ENCODE measurements at regions not wholly inside any gene's neighbourhood (a gene's known extent, or its start where the extent isn't known, plus 50 kb on each side); places are given as distances from the start of the nearest gene placed in this dataset.

- Histone ChIP-seq H3K4me1 (ENCODE audit: control insufficient read depth in 5 of 5, insufficient read depth in 5 of 5, low read length in 5 of 5) (peaks cover 0 to 16% (median 3%) of the 10 kb centered on the region in 5 donors), H3K9ac (ENCODE audit: low read length in 5 of 5) (no peak overlapping the region), H3K36me3 (ENCODE audit: control insufficient read depth in 5 of 5, insufficient read depth in 5 of 5, low read length in 5 of 5) (no peaks in the 10 kb centered on the region), H3K27me3 (ENCODE audit: control insufficient read depth in 5 of 5, insufficient read depth in 4 of 5, low read length in 5 of 5) (no peaks in the 10 kb centered on the region), H3K9me3 (ENCODE audit: control insufficient read depth in 5 of 5, low read length in 5 of 5) (no peaks in the 10 kb centered on the region), H3K4me3 (ENCODE audit: low read depth in 1 of 5, low read length in 5 of 5) (no peak overlapping the region), H3K27ac (ENCODE audit: low read depth, low read length) (no peak overlapping the region)
Measured at GRCh38 chr6:139858429-139858828, 484.0 kb upstream of the CITED2 start.

DNA sequence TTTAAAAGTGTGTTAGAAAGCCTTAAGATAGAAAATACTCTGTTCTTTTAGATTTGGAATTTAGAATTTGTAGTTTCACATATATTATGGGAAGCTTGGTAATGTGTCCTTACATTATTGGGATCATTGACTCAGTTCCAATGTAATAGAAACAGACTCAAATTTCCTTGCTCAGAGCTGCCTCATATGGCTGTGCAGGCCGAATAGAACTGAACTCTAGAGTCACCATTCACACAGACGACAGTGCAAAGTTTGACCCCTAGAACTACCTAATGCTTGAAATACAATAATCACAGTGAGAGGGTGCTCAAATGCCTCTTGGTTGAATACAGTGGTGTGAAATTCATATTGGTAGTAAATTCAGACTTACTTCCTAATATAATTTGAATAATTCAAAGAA is 482.7 kb upstream of the CITED2 start:
- peaks cover 0 to 20% (median 3%) of the 10 kb centered on the region in 5 donors for H3K4me1 ChIP-seq (ENCODE audit: control insufficient read depth in 5 of 5, insufficient read depth in 5 of 5, low read length in 5 of 5)
- H3K9me3 ChIP-seq (ENCODE audit: control insufficient read depth in 5 of 5, low read length in 5 of 5), result no peaks in the 10 kb centered on the region
- H3K27me3 ChIP-seq (ENCODE audit: control insufficient read depth in 5 of 5, insufficient read depth in 4 of 5, low read length in 5 of 5), result no peaks in the 10 kb centered on the region
- H3K36me3 ChIP-seq (ENCODE audit: control insufficient read depth in 5 of 5, insufficient read depth in 5 of 5, low read length in 5 of 5), result no peaks in the 10 kb centered on the region
- no peak overlapping the region for H3K9ac ChIP-seq (ENCODE audit: low read length in 5 of 5)
- no peak overlapping the region for H3K27ac ChIP-seq (ENCODE audit: low read depth, low read length)
- H3K4me3 ChIP-seq (ENCODE audit: low read depth in 1 of 5, low read length in 5 of 5), result no peak overlapping the region

- Histone ChIP-seq H3K4me1 (ENCODE audit: control insufficient read depth in 5 of 5, insufficient read depth in 5 of 5, low read length in 5 of 5) (peaks cover 0 to 20% (median 3%) of the 10 kb centered on the region in 5 donors), H3K36me3 (ENCODE audit: control insufficient read depth in 5 of 5, insufficient read depth in 5 of 5, low read length in 5 of 5) (no peaks in the 10 kb centered on the region), H3K9ac (ENCODE audit: low read length in 5 of 5) (no peak overlapping the region), H3K27me3 (ENCODE audit: control insufficient read depth in 5 of 5, insufficient read depth in 4 of 5, low read length in 5 of 5) (no peaks in the 10 kb centered on the region), H3K27ac (ENCODE audit: low read depth, low read length) (no peak overlapping the region), H3K4me3 (ENCODE audit: low read depth in 1 of 5, low read length in 5 of 5) (no peak overlapping the region), H3K9me3 (ENCODE audit: control insufficient read depth in 5 of 5, low read length in 5 of 5) (no peaks in the 10 kb centered on the region)
Measured at GRCh38 chr6:139856562-139856961, 482.1 kb upstream of the CITED2 start.

GRCh38 chr6:139855671-139856311 is 481.3 kb upstream of the CITED2 start:
- Histone ChIP-seq H3K36me3 (ENCODE audit: control insufficient read depth in 5 of 5, insufficient read depth in 5 of 5, low read length in 5 of 5) (no peaks in the 10 kb centered on the region), H3K9ac (ENCODE audit: low read length in 5 of 5) (no peak overlapping the region), H3K9me3 (ENCODE audit: control insufficient read depth in 5 of 5, low read length in 5 of 5) (peaks cover 0 to 2% (median 0%) of the 10 kb centered on the region in 5 donors), H3K27ac (ENCODE audit: low read depth, low read length) (no peak overlapping the region), H3K4me1 (ENCODE audit: control insufficient read depth in 5 of 5, insufficient read depth in 5 of 5, low read length in 5 of 5) (peaks cover 0 to 20% (median 3%) of the 10 kb centered on the region in 5 donors), H3K4me3 (ENCODE audit: low read depth in 1 of 5, low read length in 5 of 5) (no peak overlapping the region), H3K27me3 (ENCODE audit: control insufficient read depth in 5 of 5, insufficient read depth in 4 of 5, low read length in 5 of 5) (no peaks in the 10 kb centered on the region)

GRCh38 chr6:139853302-139853992 is 479.0 kb upstream of the CITED2 start:
- Histone ChIP-seq H3K36me3 (ENCODE audit: control insufficient read depth in 5 of 5, insufficient read depth in 5 of 5, low read length in 5 of 5) (no peaks in the 10 kb centered on the region), H3K27ac (ENCODE audit: low read depth, low read length) (no peak overlapping the region), H3K9ac (ENCODE audit: low read length in 5 of 5) (no peak overlapping the region), H3K27me3 (ENCODE audit: control insufficient read depth in 5 of 5, insufficient read depth in 4 of 5, low read length in 5 of 5) (no peaks in the 10 kb centered on the region), H3K4me1 (ENCODE audit: control insufficient read depth in 5 of 5, insufficient read depth in 5 of 5, low read length in 5 of 5) (peaks cover 0 to 20% (median 3%) of the 10 kb centered on the region in 5 donors), H3K9me3 (ENCODE audit: control insufficient read depth in 5 of 5, low read length in 5 of 5) (peaks cover 0 to 4% (median 0%) of the 10 kb centered on the region in 5 donors), H3K4me3 (ENCODE audit: low read depth in 1 of 5, low read length in 5 of 5) (no peak overlapping the region)

GRCh38 chr6:139852488-139853140 is 478.2 kb upstream of the CITED2 start:
- peaks cover 0 to 21% (median 4%) of the 10 kb centered on the region in 5 donors for H3K4me1 ChIP-seq (ENCODE audit: control insufficient read depth in 5 of 5, insufficient read depth in 5 of 5, low read length in 5 of 5)
- no peak overlapping the region for H3K4me3 ChIP-seq (ENCODE audit: low read depth in 1 of 5, low read length in 5 of 5)
- H3K36me3 ChIP-seq (ENCODE audit: control insufficient read depth in 5 of 5, insufficient read depth in 5 of 5, low read length in 5 of 5), result no peaks in the 10 kb centered on the region
- H3K9me3 ChIP-seq (ENCODE audit: control insufficient read depth in 5 of 5, low read length in 5 of 5), result peaks cover 0 to 4% (median 0%) of the 10 kb centered on the region in 5 donors
- H3K27me3 ChIP-seq (ENCODE audit: control insufficient read depth in 5 of 5, insufficient read depth in 4 of 5, low read length in 5 of 5), result no peaks in the 10 kb centered on the region
- H3K27ac ChIP-seq (ENCODE audit: low read depth, low read length), result no peak overlapping the region
- H3K9ac ChIP-seq (ENCODE audit: low read length in 5 of 5), result no peak overlapping the region

- Histone ChIP-seq H3K4me3 (ENCODE audit: low read depth in 1 of 5, low read length in 5 of 5) (no peak overlapping the region), H3K9ac (ENCODE audit: low read length in 5 of 5) (no peak overlapping the region), H3K36me3 (ENCODE audit: control insufficient read depth in 5 of 5, insufficient read depth in 5 of 5, low read length in 5 of 5) (no peaks in the 10 kb centered on the region), H3K4me1 (ENCODE audit: control insufficient read depth in 5 of 5, insufficient read depth in 5 of 5, low read length in 5 of 5) (peaks cover 2 to 21% (median 9%) of the 10 kb centered on the region in 5 donors), H3K27me3 (ENCODE audit: control insufficient read depth in 5 of 5, insufficient read depth in 4 of 5, low read length in 5 of 5) (no peaks in the 10 kb centered on the region), H3K9me3 (ENCODE audit: control insufficient read depth in 5 of 5, low read length in 5 of 5) (peaks cover 0 to 4% (median 0%) of the 10 kb centered on the region in 5 donors), H3K27ac (ENCODE audit: low read depth, low read length) (no peak overlapping the region)
Measured at GRCh38 chr6:139852067-139852466, 477.6 kb upstream of the CITED2 start.

DNA sequence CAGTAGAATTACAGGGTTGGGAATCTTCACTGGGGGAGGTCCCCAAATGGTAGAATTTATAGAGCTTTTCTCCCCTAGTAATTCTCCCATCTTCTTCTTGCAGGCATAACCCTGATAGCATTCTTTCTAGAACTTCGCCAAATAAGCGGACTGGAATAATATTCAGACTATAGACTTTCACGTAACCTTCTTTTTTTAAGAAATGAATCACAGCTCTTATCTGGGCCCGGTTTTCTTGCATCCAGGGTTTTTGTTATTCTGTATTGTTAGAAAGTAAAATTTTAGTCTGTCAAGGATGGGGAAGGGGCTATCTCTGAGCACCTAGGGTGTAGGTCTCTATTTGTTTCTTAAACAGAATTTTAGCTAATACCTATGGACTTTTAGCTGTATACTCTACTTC is 476.8 kb upstream of the CITED2 start:
- H3K9ac ChIP-seq (ENCODE audit: low read length in 5 of 5), result no peak overlapping the region
- H3K27ac ChIP-seq (ENCODE audit: low read depth, low read length), result no peak overlapping the region
- no peaks in the 10 kb centered on the region for H3K36me3 ChIP-seq (ENCODE audit: control insufficient read depth in 5 of 5, insufficient read depth in 5 of 5, low read length in 5 of 5)
- H3K4me1 ChIP-seq (ENCODE audit: control insufficient read depth in 5 of 5, insufficient read depth in 5 of 5, low read length in 5 of 5), result peaks cover 2 to 25% (median 11%) of the 10 kb centered on the region in 5 donors
- H3K27me3 ChIP-seq (ENCODE audit: control insufficient read depth in 5 of 5, insufficient read depth in 4 of 5, low read length in 5 of 5), result no peaks in the 10 kb centered on the region
- H3K4me3 ChIP-seq (ENCODE audit: low read depth in 1 of 5, low read length in 5 of 5), result no peak overlapping the region
- peaks cover 0 to 4% (median 0%) of the 10 kb centered on the region in 5 donors for H3K9me3 ChIP-seq (ENCODE audit: control insufficient read depth in 5 of 5, low read length in 5 of 5)

- Histone ChIP-seq H3K4me1 (ENCODE audit: control insufficient read depth in 5 of 5, insufficient read depth in 5 of 5, low read length in 5 of 5) (peaks cover 2 to 20% (median 8%) of the 10 kb centered on the region in 5 donors), H3K27me3 (ENCODE audit: control insufficient read depth in 5 of 5, insufficient read depth in 4 of 5, low read length in 5 of 5) (no peaks in the 10 kb centered on the region), H3K4me3 (ENCODE audit: low read depth in 1 of 5, low read length in 5 of 5) (no peak overlapping the region), H3K9me3 (ENCODE audit: control insufficient read depth in 5 of 5, low read length in 5 of 5) (peaks cover 0 to 4% (median 0%) of the 10 kb centered on the region in 5 donors), H3K27ac (ENCODE audit: low read depth, low read length) (no peak overlapping the region), H3K36me3 (ENCODE audit: control insufficient read depth in 5 of 5, insufficient read depth in 5 of 5, low read length in 5 of 5) (no peaks in the 10 kb centered on the region), H3K9ac (ENCODE audit: low read length in 5 of 5) (no peak overlapping the region)
Measured at GRCh38 chr6:139850512-139850911, 476.1 kb upstream of the CITED2 start.

- no peaks in the 10 kb centered on the region for H3K36me3 ChIP-seq (ENCODE audit: control insufficient read depth in 5 of 5, insufficient read depth in 5 of 5, low read length in 5 of 5)
- H3K9me3 ChIP-seq (ENCODE audit: control insufficient read depth in 5 of 5, low read length in 5 of 5), result peaks cover 0 to 4% (median 0%) of the 10 kb centered on the region in 5 donors
- peaks cover 2 to 13% (median 8%) of the 10 kb centered on the region in 5 donors for H3K4me1 ChIP-seq (ENCODE audit: control insufficient read depth in 5 of 5, insufficient read depth in 5 of 5, low read length in 5 of 5)
- H3K4me3 ChIP-seq (ENCODE audit: low read depth in 1 of 5, low read length in 5 of 5), result no peak overlapping the region
- no peak overlapping the region for H3K27ac ChIP-seq (ENCODE audit: low read depth, low read length)
- H3K9ac ChIP-seq (ENCODE audit: low read length in 5 of 5), result no peak overlapping the region
- H3K27me3 ChIP-seq (ENCODE audit: control insufficient read depth in 5 of 5, insufficient read depth in 4 of 5, low read length in 5 of 5), result no peaks in the 10 kb centered on the region
Measured at GRCh38 chr6:139847457-139847813, 473.0 kb upstream of the CITED2 start.
